T-helper 2 cell treated with Interferon-gamma antibody and Interleukin-4, amounts not matched to agents 5 μg/mL and 100 μg/mL, for 36 hours (primary cell): ENCODE measurements at regions not wholly inside any gene's neighbourhood (a gene's known extent, or its start where the extent isn't known, plus 50 kb on each side); places are given as distances from the start of the nearest gene placed in this dataset.
"Not testable (repeated sequence)": the region's sequence is repeated elsewhere in the genome, so short reads cannot be mapped to it uniquely, and the experiment has no call there.

Experiments used
- DNase-seq: peaks from one replicate; pipeline ENCODE4 v3.0.0; 2021; ENCODE audit warnings: low spot score
- H3K27ac Mint-ChIP-seq: one replicate; pipeline ENCODE4 v1.8.0; 2021; ENCODE audit warnings: mild to moderate bottlenecking, mixed read lengths
- H3K27me3 Mint-ChIP-seq: one replicate; pipeline ENCODE4 v1.8.0; 2021; ENCODE audit warnings: low read depth, mixed read lengths
- H3K36me3 Mint-ChIP-seq: one replicate; pipeline ENCODE4 v1.8.0; 2021; ENCODE audit warnings: low read depth, mixed read lengths
- H3K4me1 Mint-ChIP-seq: one replicate; pipeline ENCODE4 v1.8.0; 2021; ENCODE audit warnings: low read depth, mixed read lengths
- H3K4me3 Mint-ChIP-seq: one replicate; pipeline ENCODE4 v1.8.0; 2022; ENCODE audit warnings: mild to moderate bottlenecking, moderate library complexity, mixed read lengths
- H3K9me3 Mint-ChIP-seq: one replicate; pipeline ENCODE4 v1.8.0; 2021; ENCODE audit warnings: mixed read lengths

- Mint-ChIP-seq H3K27ac (no peak overlapping the region), H3K9me3 (no peaks in the 10 kb centered on the region), H3K27me3 (no peaks in the 10 kb centered on the region), H3K4me3 (no peak overlapping the region), H3K36me3 (no peaks in the 10 kb centered on the region), H3K4me1 (no peaks in the 10 kb centered on the region)
- DNase-seq = no peak
These were observed 58.4 kb downstream of the PLXNA1 start for GRCh38 chr3:127041264-127041820.

- Mint-ChIP-seq H3K27me3 (no peaks in the 10 kb centered on the region), H3K4me3 (no peak overlapping the region), H3K36me3 (no peaks in the 10 kb centered on the region), H3K9me3 (no peaks in the 10 kb centered on the region), H3K27ac (no peak overlapping the region), H3K4me1 (no peaks in the 10 kb centered on the region)
- DNase-seq = no peak
These were observed 59.0 kb downstream of the PLXNA1 start for GRCh38 chr3:127041933-127042332.

- Mint-ChIP-seq H3K4me1 (no peaks in the 10 kb centered on the region), H3K27ac (no peak overlapping the region), H3K36me3 (no peaks in the 10 kb centered on the region), H3K9me3 (no peaks in the 10 kb centered on the region), H3K4me3 (no peak overlapping the region), H3K27me3 (no peaks in the 10 kb centered on the region)
- no peak for DNase-seq
These were observed 59.7 kb downstream of the PLXNA1 start for GRCh38 chr3:127042634-127043033.

DNA sequence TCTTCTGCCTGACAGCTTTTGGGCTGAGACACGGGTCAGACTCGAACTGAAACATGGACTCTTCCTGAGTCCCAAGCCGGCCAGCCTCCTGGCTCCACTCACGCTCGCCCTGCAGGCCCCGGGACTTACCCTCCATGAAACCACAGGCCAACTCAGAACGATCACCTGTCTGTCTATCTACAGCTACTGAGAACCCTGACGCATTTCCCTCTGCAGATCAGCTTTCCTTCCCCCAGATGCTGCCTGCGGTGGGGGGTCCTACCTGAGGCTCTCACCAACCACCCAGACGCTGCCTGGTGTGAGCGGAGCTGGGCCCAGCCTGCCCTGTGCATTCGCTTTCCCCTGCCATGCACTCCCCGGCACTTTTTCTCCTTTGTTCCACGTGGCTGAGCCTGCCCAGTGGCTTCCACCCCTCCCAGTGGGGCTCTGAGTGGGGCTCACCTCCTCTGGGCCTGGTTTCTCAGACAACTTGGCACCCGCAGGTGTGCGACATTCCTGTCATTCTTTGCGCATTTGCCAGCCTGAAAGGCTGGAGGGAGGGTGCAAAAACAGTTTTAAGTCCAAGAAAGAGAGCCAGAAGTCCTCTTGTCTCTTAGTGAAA lies 60.2 kb downstream of the PLXNA1 start:
- no peak for DNase-seq
- H3K4me3 Mint-ChIP-seq = no peak overlapping the region
- no peaks in the 10 kb centered on the region for H3K4me1 Mint-ChIP-seq
- no peak overlapping the region for H3K27ac Mint-ChIP-seq
- no peaks in the 10 kb centered on the region for H3K9me3 Mint-ChIP-seq
- no peaks in the 10 kb centered on the region for H3K36me3 Mint-ChIP-seq
- H3K27me3 Mint-ChIP-seq = no peaks in the 10 kb centered on the region

- no peaks in the 10 kb centered on the region for H3K36me3 Mint-ChIP-seq
- no peaks in the 10 kb centered on the region for H3K4me1 Mint-ChIP-seq
- no peaks in the 10 kb centered on the region for H3K27me3 Mint-ChIP-seq
- no peak overlapping the region for H3K27ac Mint-ChIP-seq
- no peak overlapping the region for H3K4me3 Mint-ChIP-seq
- no peaks in the 10 kb centered on the region for H3K9me3 Mint-ChIP-seq
- DNase-seq = no peak
These were observed 61.0 kb downstream of the PLXNA1 start for GRCh38 chr3:127043731-127044510.

- Mint-ChIP-seq H3K4me1 (no peaks in the 10 kb centered on the region), H3K27ac (no peak overlapping the region), H3K36me3 (no peaks in the 10 kb centered on the region), H3K27me3 (no peaks in the 10 kb centered on the region), H3K9me3 (no peaks in the 10 kb centered on the region), H3K4me3 (no peak overlapping the region)
- DNase-seq = no peak
These were observed 62.1 kb downstream of the PLXNA1 start for GRCh38 chr3:127044996-127045395.

DNA sequence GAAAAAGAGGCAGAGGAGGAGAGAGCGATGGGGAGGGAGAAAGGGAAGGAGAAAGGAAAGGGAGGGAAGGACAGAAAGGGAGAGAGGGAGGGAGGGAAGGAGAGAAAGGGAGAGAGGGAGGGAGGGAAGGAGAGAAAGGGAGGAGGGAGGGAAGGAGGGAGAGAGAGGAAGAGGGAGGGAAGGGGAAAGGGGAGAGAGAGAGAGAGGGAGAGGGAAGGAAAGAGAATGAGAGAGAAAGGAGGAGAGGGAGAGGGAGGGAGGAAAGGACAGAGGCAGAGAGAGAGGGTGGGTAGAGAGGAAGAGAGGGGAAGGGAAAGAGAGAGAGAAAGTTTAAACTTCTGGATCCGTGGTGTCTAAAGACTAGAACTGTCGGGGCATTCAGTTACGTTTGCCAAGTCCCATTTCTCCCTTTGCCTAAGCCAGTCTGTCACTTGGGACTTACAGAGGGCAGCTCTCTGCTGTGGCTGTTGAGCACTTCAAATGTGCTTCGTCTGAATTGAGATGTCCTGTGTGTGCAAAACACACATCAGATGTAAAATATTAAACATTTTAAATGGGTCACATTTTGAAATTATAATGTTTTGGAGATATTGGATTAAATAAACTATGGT lies 62.6 kb downstream of the PLXNA1 start:
- DNase-seq = no peak
- H3K36me3 Mint-ChIP-seq = no peaks in the 10 kb centered on the region
- H3K9me3 Mint-ChIP-seq = no peaks in the 10 kb centered on the region
- H3K27me3 Mint-ChIP-seq = no peaks in the 10 kb centered on the region
- H3K4me3 Mint-ChIP-seq = no peak overlapping the region
- H3K4me1 Mint-ChIP-seq = no peaks in the 10 kb centered on the region
- H3K27ac Mint-ChIP-seq = no peak overlapping the region

DNA sequence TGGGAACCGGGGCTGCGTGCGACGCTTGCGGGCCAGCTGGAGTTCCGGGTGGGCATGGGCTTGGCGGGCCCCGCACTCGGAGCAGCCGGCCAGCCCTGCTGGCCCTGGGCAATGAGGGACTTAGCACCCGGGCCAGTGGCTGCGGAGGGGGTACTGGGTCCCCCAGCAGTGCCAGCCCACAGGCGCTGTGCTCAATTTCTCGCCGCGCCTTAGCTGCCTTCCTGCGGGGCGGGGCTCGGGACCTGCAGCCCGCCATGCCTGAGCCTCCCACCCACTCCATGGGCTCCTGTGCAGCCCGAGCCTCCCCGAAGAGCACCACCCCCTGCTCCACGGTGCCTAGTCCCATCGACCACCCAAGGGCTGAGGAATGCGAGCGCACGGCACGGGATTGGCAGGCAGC lies 63.8 kb downstream of the PLXNA1 start:
- not testable (repeated sequence) for H3K4me1 Mint-ChIP-seq, H3K9me3 Mint-ChIP-seq, DNase-seq, H3K4me3 Mint-ChIP-seq, H3K27ac Mint-ChIP-seq, H3K27me3 Mint-ChIP-seq, H3K36me3 Mint-ChIP-seq

DNA sequence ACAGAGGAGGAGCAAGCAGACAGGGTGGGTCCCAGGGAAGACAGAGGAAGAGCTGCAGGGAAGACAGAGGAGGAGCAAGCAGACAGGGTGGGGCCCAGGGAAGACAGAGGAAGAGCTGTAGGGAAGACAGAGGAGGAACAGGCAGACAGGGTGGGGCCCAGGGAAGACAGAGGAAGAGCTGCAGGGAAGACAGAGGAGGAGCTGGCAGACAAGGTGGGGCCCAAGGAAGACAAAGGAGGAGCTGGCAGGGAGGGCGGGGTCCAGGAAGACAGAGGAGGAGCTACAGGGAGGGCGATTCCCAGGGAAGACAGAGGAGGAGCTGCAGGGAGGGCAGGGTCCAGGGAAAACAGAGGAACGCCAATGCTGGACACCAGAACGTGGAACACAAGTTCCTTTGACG lies 66.5 kb downstream of the PLXNA1 start:
- no peak overlapping the region for H3K27ac Mint-ChIP-seq

DNA sequence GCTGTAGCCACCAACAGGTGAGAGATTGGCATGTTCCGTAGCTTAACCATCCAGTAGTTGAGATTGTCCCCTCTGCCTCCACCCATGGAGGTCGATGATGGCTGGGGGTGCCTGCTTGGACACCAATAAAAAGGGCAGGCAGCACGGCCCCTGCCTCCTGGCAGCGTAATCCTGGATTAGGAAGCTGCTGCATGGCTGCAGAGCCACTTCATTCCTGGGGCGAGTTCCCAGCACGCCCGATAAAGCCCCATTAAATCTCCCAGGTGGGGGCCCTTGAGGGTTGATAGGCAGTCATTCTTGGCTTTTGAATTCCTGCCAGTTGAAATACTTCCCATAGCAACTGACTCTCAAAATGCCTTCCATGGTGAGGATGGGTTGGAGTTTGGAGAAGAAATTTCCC lies 67.8 kb downstream of the PLXNA1 start:
- Mint-ChIP-seq H3K4me3 (no peak overlapping the region), H3K9me3 (no peaks in the 10 kb centered on the region), H3K36me3 (no peaks in the 10 kb centered on the region), H3K4me1 (no peaks in the 10 kb centered on the region), H3K27ac (no peak overlapping the region), H3K27me3 (no peaks in the 10 kb centered on the region)
- DNase-seq = no peak

More for the DNA sequence above, 66.5 kb downstream of the PLXNA1 start:
- no peak for DNase-seq
- H3K4me3 Mint-ChIP-seq = no peak overlapping the region
- H3K27me3 Mint-ChIP-seq = no peaks in the 10 kb centered on the region
- no peaks in the 10 kb centered on the region for H3K4me1 Mint-ChIP-seq
- H3K36me3 Mint-ChIP-seq = no peaks in the 10 kb centered on the region
- H3K9me3 Mint-ChIP-seq = no peaks in the 10 kb centered on the region

- H3K9me3 Mint-ChIP-seq = no peaks in the 10 kb centered on the region
- no peaks in the 10 kb centered on the region for H3K27me3 Mint-ChIP-seq
- DNase-seq = no peak
- no peak overlapping the region for H3K27ac Mint-ChIP-seq
- no peak overlapping the region for H3K4me3 Mint-ChIP-seq
- H3K4me1 Mint-ChIP-seq = no peaks in the 10 kb centered on the region
- H3K36me3 Mint-ChIP-seq = no peaks in the 10 kb centered on the region
These were observed 69.2 kb downstream of the PLXNA1 start for GRCh38 chr3:127052121-127052561.

DNA sequence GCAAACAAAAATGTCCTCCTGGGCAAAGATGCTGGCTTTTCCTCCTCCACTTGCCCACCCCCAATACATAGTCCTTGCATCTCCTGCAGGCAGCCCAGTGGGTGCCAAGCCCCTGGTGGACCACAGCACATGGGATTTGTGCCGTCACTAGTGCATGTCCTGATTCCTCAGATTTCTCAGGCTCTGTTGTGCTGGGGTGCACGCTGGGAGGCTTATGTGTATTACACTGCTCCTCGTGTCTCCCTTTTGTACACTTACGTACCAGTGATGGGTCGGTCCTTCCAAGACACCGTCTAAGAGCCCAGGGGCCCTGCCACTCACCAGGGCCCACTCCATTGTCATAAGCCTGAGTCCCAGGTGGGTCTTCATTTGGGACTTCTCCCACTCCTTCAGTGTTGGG lies 70.1 kb downstream of the PLXNA1 start:
- H3K36me3 Mint-ChIP-seq = no peaks in the 10 kb centered on the region
- no peak overlapping the region for H3K27ac Mint-ChIP-seq
- DNase-seq = no peak

GRCh38 chr3:127053450-127053849 lies 70.5 kb downstream of the PLXNA1 start:
- Mint-ChIP-seq H3K36me3 (no peaks in the 10 kb centered on the region), H3K27ac (no peak overlapping the region), H3K4me1 (no peaks in the 10 kb centered on the region), H3K4me3 (no peak overlapping the region), H3K9me3 (peaks cover 5% of the 10 kb centered on the region), H3K27me3 (no peaks in the 10 kb centered on the region)
- DNase-seq = no peak

More for the DNA sequence above, 70.1 kb downstream of the PLXNA1 start:
- Mint-ChIP-seq H3K27me3 (no peaks in the 10 kb centered on the region), H3K9me3 (peaks cover 5% of the 10 kb centered on the region), H3K4me3 (no peak overlapping the region), H3K4me1 (no peaks in the 10 kb centered on the region)

- H3K27me3 Mint-ChIP-seq = no peaks in the 10 kb centered on the region
- no peak overlapping the region for H3K4me3 Mint-ChIP-seq
- no peaks in the 10 kb centered on the region for H3K4me1 Mint-ChIP-seq
- H3K36me3 Mint-ChIP-seq = no peaks in the 10 kb centered on the region
- DNase-seq = no peak
- H3K9me3 Mint-ChIP-seq = peaks cover 5% of the 10 kb centered on the region
- H3K27ac Mint-ChIP-seq = no peak overlapping the region
These were observed 71.1 kb downstream of the PLXNA1 start for GRCh38 chr3:127053979-127054378.
